HG03064 (cell line): ENCODE measurements at regions not wholly inside any gene's neighbourhood (a gene's known extent, or its start where the extent isn't known, plus 50 kb on each side); places are given as distances from the start of the nearest gene placed in this dataset.

Experiments
- ATAC-seq: cut with Tn5 transposase; IDR thresholded peaks from one replicate; pipeline ENCODE4 v1.9.1; 2021; ENCODE audit warnings: low read depth; ENCODE audit not compliant: unreplicated experiment

- no peak for ATAC-seq
Observed at GRCh38 chr18:53665701-53666100, 558.8 kb downstream of the MBD2 start.

GRCh38 chr18:53664575-53664974, 559.9 kb downstream of the MBD2 start:
- no peak for ATAC-seq

DNA sequence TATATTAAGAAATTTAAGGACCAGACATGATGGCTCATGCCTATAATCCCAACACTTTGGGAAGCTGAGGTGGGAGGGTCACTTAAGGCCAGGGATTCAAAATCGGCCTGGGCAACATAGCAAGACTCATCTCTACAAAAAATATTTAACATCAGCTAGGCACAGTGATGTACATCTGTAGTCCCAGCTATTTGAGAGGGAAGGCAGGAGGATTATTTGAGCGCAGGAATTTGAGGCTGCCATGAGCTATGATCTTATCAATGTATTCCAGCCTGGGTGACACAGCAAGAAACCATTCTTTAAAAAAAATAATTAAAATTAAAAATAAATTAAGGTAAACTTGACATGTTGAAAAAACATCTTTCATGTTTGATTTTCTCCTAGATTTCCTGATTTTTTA, 564.2 kb downstream of the MBD2 start:
- no peak for ATAC-seq

DNA sequence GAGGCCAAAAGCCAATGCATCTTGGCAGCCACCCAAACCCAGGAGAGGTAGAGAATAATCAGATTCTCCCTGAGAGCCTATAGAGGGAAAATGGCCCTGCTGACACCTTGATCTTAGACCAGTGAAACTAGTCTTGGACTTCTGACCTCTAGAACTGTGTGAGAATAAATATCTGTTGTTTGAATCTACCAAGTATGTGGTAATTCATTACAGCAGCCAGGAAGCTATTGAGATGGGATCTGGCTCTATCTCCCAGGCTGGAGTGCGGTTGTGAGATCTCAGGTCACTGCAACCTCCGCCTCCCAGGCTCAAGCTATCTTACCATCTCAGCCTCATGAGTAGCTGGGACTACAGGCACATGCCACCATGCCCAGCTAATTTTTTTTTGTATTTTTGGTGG, 567.2 kb downstream of the MBD2 start:
- ATAC-seq: no peak

GRCh38 chr18:53649621-53650020, 574.8 kb downstream of the MBD2 start:
- ATAC-seq: no peak

- no peak for ATAC-seq
Observed at GRCh38 chr18:53644799-53645471, 579.5 kb downstream of the MBD2 start.

DNA sequence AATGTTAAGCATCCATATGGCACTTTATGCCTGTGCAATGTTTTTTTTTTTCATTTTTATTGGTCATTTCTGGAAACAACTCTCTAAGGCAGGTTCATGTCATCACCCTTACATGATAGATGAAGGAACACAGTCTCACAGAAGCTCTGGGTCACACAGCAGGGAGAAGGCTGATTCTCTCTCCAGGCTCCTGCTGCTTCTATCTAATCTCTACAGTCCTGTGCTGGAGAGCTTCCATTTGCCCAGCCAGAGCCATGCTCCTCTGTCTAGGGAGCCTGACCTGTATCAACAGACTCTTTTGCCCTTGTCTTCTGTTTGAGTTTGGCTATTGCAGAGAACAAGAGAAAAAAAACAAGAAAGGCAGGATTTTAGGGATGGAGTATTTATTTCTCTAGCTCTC, 584.8 kb downstream of the MBD2 start:
- ATAC-seq: no peak

- no peak for ATAC-seq
Observed at GRCh38 chr18:53629337-53629736, 595.1 kb downstream of the MBD2 start.

DNA sequence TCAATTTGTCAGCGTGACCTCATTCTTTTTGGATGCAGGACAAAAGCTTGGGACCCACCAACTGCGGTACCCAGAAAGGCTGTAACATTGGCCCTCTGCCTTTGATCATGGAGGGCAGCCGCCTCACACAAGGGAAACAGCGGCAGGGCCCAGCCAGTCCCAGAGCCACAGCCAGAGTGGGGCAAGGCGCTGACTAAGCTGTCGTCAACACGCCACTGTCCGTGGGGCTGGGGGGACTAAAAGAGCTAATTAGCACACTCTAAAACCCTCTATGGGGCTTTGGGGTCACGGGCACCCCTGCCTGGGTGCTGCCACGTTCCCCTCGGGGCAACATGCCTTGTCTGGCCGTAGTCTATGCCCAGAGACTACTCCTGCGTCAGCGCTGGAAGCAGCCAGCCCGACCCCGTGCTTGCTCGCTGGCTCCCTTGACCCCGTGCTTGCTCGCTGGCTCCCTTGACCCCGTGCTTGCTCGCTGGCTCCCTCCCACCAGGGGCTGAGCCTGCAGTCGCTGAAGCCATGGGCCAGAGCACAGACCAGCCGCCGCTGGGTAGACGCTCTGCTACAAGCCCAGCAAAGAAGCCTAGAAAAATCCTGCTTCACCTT, 598.4 kb downstream of the MBD2 start:
- no peak for ATAC-seq

DNA sequence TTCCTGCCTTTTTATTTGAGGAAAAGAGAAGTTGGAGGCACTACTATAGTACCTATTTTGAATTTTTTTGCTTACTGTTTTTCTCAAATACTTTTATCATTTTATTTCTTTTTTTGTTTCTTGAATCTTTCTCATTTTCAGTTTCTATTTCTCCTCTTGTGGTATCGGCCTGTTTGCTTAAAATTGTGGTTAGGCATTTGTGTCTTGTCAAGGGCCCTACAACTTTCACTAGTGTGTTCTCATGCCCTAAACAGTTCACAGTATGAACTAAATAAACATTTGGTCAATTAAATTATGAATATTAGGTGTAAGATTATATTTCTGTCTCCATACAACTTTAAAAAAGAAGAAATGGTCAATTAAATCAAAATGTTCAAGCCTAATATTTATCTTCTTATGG, 613.5 kb downstream of the MBD2 start:
- no peak for ATAC-seq

DNA sequence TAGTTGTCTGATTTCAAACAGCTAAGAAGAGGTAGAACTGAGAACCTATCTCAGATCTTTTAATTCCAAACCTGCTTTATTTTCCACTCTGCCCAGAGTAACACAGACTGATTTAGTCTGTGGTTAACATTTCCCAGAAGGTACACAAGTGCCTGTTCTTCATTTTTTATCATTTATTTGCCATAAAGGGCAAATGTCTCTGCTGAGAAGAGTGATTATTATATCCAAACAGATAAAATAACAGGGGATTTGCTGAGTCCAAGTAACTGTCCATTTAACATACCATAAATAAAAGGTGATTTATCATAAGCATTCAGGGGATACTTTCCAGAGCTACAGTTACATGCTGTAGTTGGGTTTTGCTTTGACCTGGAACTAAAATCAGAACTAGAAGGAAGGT, 617.7 kb downstream of the MBD2 start:
- no peak for ATAC-seq

DNA sequence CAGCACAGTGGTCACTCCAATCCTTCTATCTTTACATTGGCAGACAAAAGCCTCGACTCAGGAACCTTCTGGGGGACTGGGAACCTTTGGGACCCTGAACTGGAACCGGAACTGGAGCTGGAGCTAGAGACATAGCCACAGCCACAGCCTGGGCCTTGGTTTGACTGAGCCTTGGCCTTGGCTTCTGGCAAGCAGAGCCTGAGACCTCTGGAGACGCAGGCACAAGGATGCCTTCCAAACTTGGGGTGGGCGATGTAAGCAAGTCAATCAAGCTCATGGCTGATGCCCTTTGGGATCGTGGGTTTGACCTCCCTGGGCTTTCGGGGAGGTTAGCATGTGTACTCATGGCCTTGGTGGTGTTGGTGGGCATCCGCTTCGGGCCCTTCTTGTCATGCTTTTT, 619.3 kb downstream of the MBD2 start:
- no peak for ATAC-seq

DNA sequence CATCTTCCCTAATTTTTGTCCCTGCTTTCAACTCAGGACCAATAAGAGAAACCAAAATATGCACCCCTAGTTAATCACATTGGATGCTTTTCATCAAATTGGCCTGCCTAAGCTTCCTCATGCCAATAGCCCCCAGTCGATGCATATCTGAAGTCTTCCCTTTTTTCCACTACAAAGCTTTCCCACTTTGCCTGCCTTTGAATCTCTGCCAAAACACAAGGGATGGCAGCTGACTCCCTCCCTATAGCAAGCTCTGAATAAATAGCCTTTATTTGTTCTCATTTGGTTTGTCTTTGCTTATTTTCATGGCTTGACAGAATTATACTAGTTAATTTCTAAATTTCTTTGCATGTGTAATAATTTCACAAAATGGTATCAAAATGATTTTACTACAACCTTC, 621.2 kb downstream of the MBD2 start:
- no peak for ATAC-seq

DNA sequence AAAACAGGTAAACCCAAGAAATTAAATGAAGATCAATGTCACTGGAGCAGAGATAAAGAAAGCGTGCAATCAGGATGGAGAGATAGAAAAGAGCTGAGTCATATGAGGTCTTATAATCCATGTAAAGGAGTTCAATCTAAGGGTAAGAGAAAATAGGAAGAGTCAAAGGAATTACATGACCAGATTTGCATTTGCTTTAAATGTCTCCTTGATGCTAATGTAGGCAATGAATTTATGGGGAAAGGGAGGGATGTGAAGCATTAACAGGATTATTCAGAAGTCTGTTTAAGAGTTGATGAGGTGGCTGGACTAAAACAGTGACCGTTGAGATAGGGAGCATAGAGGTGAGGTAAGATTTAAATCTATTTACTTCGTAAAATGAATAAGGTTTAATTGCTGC, 623.1 kb downstream of the MBD2 start:
- no peak for ATAC-seq

- no peak for ATAC-seq
Observed at GRCh38 chr18:53586923-53587322, 637.5 kb downstream of the MBD2 start.
